IMR-90 (cell line): ENCODE measurements at regions not wholly inside any gene's neighbourhood (a gene's known extent, or its start where the extent isn't known, plus 50 kb on each side); places are given as distances from the start of the nearest gene placed in this dataset.

Experiments
- ATAC-seq: fragments of 200-7000 bp; cut with Tn5 transposase; 2 replicates; pipeline ENCODE4 v1.9.1; 2020; ENCODE audit warnings: low read depth, mild to moderate bottlenecking, moderate library complexity
- BruUV-seq: library from RNA; stranded (reverse); fragments of 400-500 nt; replicated peaks from 2 replicates; lab custom pipeline; 2021; lab: Mats Ljungman, UMichigan
- CTCF ChIA-PET: fragments of 300-600 bp; formaldehyde crosslinking; extraction: SDS; loops from one replicate; lab custom pipeline; 2021; ENCODE audit warnings: antibody characterized with exemption; lab: Yijun Ruan, JAX
- POLR2A ChIA-PET: fragments of 300-600 bp; sonication (Branson Sonifier 250); formaldehyde crosslinking; loops from one replicate; lab custom pipeline; 2022; ENCODE audit warnings: antibody characterized with exemption; ENCODE audit not compliant: unreplicated experiment; lab: Charles Lee
- DNase-seq: peaks from one replicate; pipeline ENCODE4 v3.0.0; 2013
- H2AFZ ChIP-seq: replicated peaks from 2 replicates; pipeline ENCODE3; 2013; ENCODE audit warnings: low read length, mild to moderate bottlenecking; ENCODE audit not compliant: poor library complexity
- H2AK5ac ChIP-seq: 2 replicates; pipeline ENCODE4 v1.6.1; 2013; ENCODE audit warnings: low read depth, low read length, inconsistent platforms
- H2AK9ac ChIP-seq: replicated peaks from 2 replicates; pipeline ENCODE3; 2013; ENCODE audit warnings: mild to moderate bottlenecking, low read depth, low read length, moderate library complexity; ENCODE audit not compliant: poor library complexity
- H2BK120ac ChIP-seq: 2 replicates; pipeline ENCODE4 v1.6.1; 2013; ENCODE audit warnings: low read depth, low read length, inconsistent platforms
- H2BK15ac ChIP-seq: 3 replicates; pipeline ENCODE4 v1.6.1; 2013; ENCODE audit warnings: low read depth, low read length, inconsistent platforms
- H2BK20ac ChIP-seq: 2 replicates; pipeline ENCODE4 v1.6.1; 2013; ENCODE audit warnings: low read depth, mild to moderate bottlenecking, inconsistent platforms, low read length, moderate library complexity
- H2BK5ac ChIP-seq: 2 replicates; pipeline ENCODE4 v1.6.1; 2013; ENCODE audit warnings: mild to moderate bottlenecking, low read depth, low read length, inconsistent platforms; ENCODE audit not compliant: poor library complexity, severe bottlenecking
- H3K14ac ChIP-seq: replicated peaks from 2 replicates; pipeline ENCODE4 v1.6.1; 2013; ENCODE audit warnings: low read depth, low read length, inconsistent platforms
- H3K18ac ChIP-seq: 2 replicates; pipeline ENCODE4 v1.6.1; 2013; ENCODE audit warnings: low read depth, low read length, control low read depth
- H3K23ac ChIP-seq: 2 replicates; pipeline ENCODE4 v1.6.1; 2013; ENCODE audit warnings: low read depth, low read length, inconsistent platforms
- H3K27ac ChIP-seq: 2 replicates; pipeline ENCODE4 v1.5.1; 2013; ENCODE audit warnings: mild to moderate bottlenecking, control low read depth, low read length; ENCODE audit not compliant: insufficient read depth
- H3K27me3 ChIP-seq: 2 replicates; pipeline ENCODE4 v1.6.1; 2013; ENCODE audit warnings: low read length; ENCODE audit not compliant: control insufficient read depth, insufficient read depth
- H3K36me3 ChIP-seq: 2 replicates; pipeline ENCODE4 v1.6.1; 2013; ENCODE audit warnings: low read length, mixed read lengths; ENCODE audit not compliant: control insufficient read depth, insufficient read depth
- H3K4ac ChIP-seq: 2 replicates; pipeline ENCODE4 v1.6.1; 2013; ENCODE audit warnings: low read depth, low read length, inconsistent platforms
- H3K4me1 ChIP-seq: 2 replicates; pipeline ENCODE4 v1.6.1; 2013; ENCODE audit warnings: low read length, mixed read lengths; ENCODE audit not compliant: control insufficient read depth, insufficient read depth
- H3K4me2 ChIP-seq: 2 replicates; pipeline ENCODE4 v1.6.1; 2013; ENCODE audit warnings: low read depth, mild to moderate bottlenecking, control low read depth, low read length, moderate library complexity
- H3K4me3 ChIP-seq: 2 replicates; pipeline ENCODE4 v1.5.1; 2013; ENCODE audit warnings: low read depth, mild to moderate bottlenecking, control low read depth, low read length, moderate library complexity; ENCODE audit not compliant: insufficient read depth
- H3K56ac ChIP-seq: 2 replicates; pipeline ENCODE4 v1.6.1; 2013; ENCODE audit warnings: low read length, inconsistent platforms; ENCODE audit not compliant: insufficient read depth; ENCODE audit errors: extremely low read depth
- H3K79me1 ChIP-seq, 2 experiments: 2 replicates each; pipeline ENCODE4 v1.6.1; 2013; ENCODE audit warnings: low read length in 2 of 2, inconsistent platforms in 1 of 2, low read depth in 1 of 2
- H3K9ac ChIP-seq: 2 replicates; pipeline ENCODE4 v1.6.1; 2013; ENCODE audit warnings: low read depth, low read length, control low read depth
- H3K9me1 ChIP-seq: 2 replicates; pipeline ENCODE4 v1.6.1; 2013; ENCODE audit warnings: low read length, inconsistent platforms; ENCODE audit not compliant: insufficient read depth
- H3K9me3 ChIP-seq: 2 replicates; pipeline ENCODE4 v1.6.1; 2013; ENCODE audit warnings: low read length; ENCODE audit not compliant: control insufficient read depth, insufficient read depth
- H4K20me1 ChIP-seq: 2 replicates; pipeline ENCODE4 v1.6.1; 2013; ENCODE audit warnings: low read length, inconsistent platforms; ENCODE audit not compliant: insufficient read depth
- H4K5ac ChIP-seq: 2 replicates; pipeline ENCODE4 v1.6.1; 2013; ENCODE audit warnings: mild to moderate bottlenecking, low read depth, low read length, control low read depth
- H4K8ac ChIP-seq, 2 experiments: 2 replicates each; pipeline ENCODE4 v1.6.1; 2013; ENCODE audit warnings: low read depth in 2 of 2, low read length in 2 of 2, control low read depth in 1 of 2, inconsistent platforms in 1 of 2
- H4K91ac ChIP-seq: 2 replicates; pipeline ENCODE4 v1.6.1; 2013; ENCODE audit warnings: low read depth, low read length, inconsistent platforms; ENCODE audit not compliant: insufficient read depth
- MAFK ChIP-seq: IDR thresholded peaks from 2 replicates; pipeline ENCODE4 v1.6.1; 2012; ENCODE audit warnings: low read depth, low read length, improper control_type of control experiment
- dilution Hi-C: fragments of 300-500 bp; cut with HindIII; formaldehyde crosslinking; loops from one replicate; pipeline ENCODE4 v1.14.3; 2018; ENCODE audit warnings: low sequenced_read_pairs; ENCODE audit not compliant: unreplicated experiment
- in situ Hi-C: fragments of 300-500 bp; cut with MboI; formaldehyde crosslinking; loops from 3 replicates; pipeline ENCODE4 v1.14.3; 2019; ENCODE audit warnings: low sequenced_read_pairs, inconsistent platforms, mixed read lengths
- intact Hi-C: fragments of 100-400 bp; cut with micrococcal nuclease; formaldehyde crosslinking; loops from 2 replicates; pipeline ENCODE4 v1.10.0; 2022

GRCh38 chr4:157591245-157591644 is 370.7 kb downstream of the GRIA2 start:
- H3K14ac ChIP-seq = no peak overlapping the region
- H4K20me1 ChIP-seq = no peaks in the 10 kb centered on the region
- no peak overlapping the region for H3K18ac ChIP-seq
- intact Hi-C loops = no loop called here
- H2AFZ ChIP-seq = no peak overlapping the region
- no peak for TF ChIP-seq MAFK
- no peaks in the 10 kb centered on the region for H3K36me3 ChIP-seq
- H3K4me3 ChIP-seq = no peak overlapping the region
- no peak overlapping the region for H2BK5ac ChIP-seq
- H3K27ac ChIP-seq = no peak overlapping the region
- H3K4me2 ChIP-seq = no peak overlapping the region
- H2AK5ac ChIP-seq = no peak overlapping the region
- no TSS peak for BruUV-seq
- in situ Hi-C loops = no loop called here
- no peak overlapping the region for H2BK120ac ChIP-seq
- H3K27me3 ChIP-seq = no peaks in the 10 kb centered on the region
- no peak overlapping the region for H3K56ac ChIP-seq
- H4K8ac ChIP-seq = no peak overlapping the region
- H4K5ac ChIP-seq = no peak overlapping the region
- ChIA-PET CTCF (no interaction called here), POLR2A (no interaction called here)
- no peaks in the 10 kb centered on the region for H3K9me3 ChIP-seq
- ATAC-seq (no peak), DNase-seq (no peak)
- no peak overlapping the region for H4K91ac ChIP-seq
- H3K23ac ChIP-seq = no peak overlapping the region
- no peak overlapping the region for H2BK15ac ChIP-seq
- H2BK20ac ChIP-seq = no peak overlapping the region
- H3K79me1 ChIP-seq = no peaks in the 10 kb centered on the region
- no peak overlapping the region for H2AK9ac ChIP-seq
- H3K4ac ChIP-seq = no peak overlapping the region
- dilution Hi-C loops = no loop called here
- H3K9ac ChIP-seq = no peak overlapping the region
- H3K9me1 ChIP-seq = no peaks in the 10 kb centered on the region
- no peaks in the 10 kb centered on the region for H3K4me1 ChIP-seq
